GM12864 (cell line): ENCODE measurements at regions not wholly inside any gene's neighbourhood (a gene's known extent, or its start where the extent isn't known, plus 50 kb on each side); places are given as distances from the start of the nearest gene placed in this dataset.

Experiments
- DNase-seq: peaks from one replicate; pipeline ENCODE4 v3.0.0-alpha.2; 2011; ENCODE audit warnings: low read depth
- H3K4me3 ChIP-seq: 2 replicates; pipeline ENCODE4 v1.5.1; 2011; ENCODE audit warnings: mild to moderate bottlenecking, low read depth, low read length, control low read depth
- CTCF ChIP-seq: IDR thresholded peaks from 2 replicates; pipeline ENCODE4 v1.5.1; 2011; ENCODE audit warnings: low read depth, mild to moderate bottlenecking, moderate library complexity, low read length, control low read depth, inconsistent platforms; ENCODE audit errors: missing control alignments

- no peak for DNase-seq
- TF ChIP-seq CTCF = no peak
- no peak overlapping the region for H3K4me3 ChIP-seq
These were observed 67.5 kb upstream of the IRX4 start for GRCh38 chr5:1950096-1950707.

- no peak overlapping the region for H3K4me3 ChIP-seq
- DNase-seq = no peak
These were observed 66.5 kb upstream of the IRX4 start for GRCh38 chr5:1949253-1949652.

GRCh38 chr5:1948663-1949191, 66.0 kb upstream of the IRX4 start:
- TF ChIP-seq CTCF = no peak
- H3K4me3 ChIP-seq = no peak overlapping the region
- DNase-seq = no peak

More at GRCh38 chr5:1949253-1949652, 66.5 kb upstream of the IRX4 start:
- TF ChIP-seq CTCF = no peak

GRCh38 chr5:1948111-1948510, 65.4 kb upstream of the IRX4 start:
- no peak for DNase-seq
- no peak overlapping the region for H3K4me3 ChIP-seq
- TF ChIP-seq CTCF = no peak

- no peak for TF ChIP-seq CTCF
- H3K4me3 ChIP-seq = no peak overlapping the region
- DNase-seq = no peak
These were observed 64.1 kb upstream of the IRX4 start for GRCh38 chr5:1946776-1947175.

GRCh38 chr5:1946122-1946677, 63.5 kb upstream of the IRX4 start:
- no peak for DNase-seq
- no peak for TF ChIP-seq CTCF

GRCh38 chr5:1945606-1946005, 62.9 kb upstream of the IRX4 start:
- TF ChIP-seq CTCF = no peak
- no peak for DNase-seq
- no peak overlapping the region for H3K4me3 ChIP-seq

More at GRCh38 chr5:1946122-1946677, 63.5 kb upstream of the IRX4 start:
- no peak overlapping the region for H3K4me3 ChIP-seq
